A673 (cell line): ENCODE measurements at regions not wholly inside any gene's neighbourhood (a gene's known extent, or its start where the extent isn't known, plus 50 kb on each side); places are given as distances from the start of the nearest gene placed in this dataset.

Experiments used
- BruUV-seq: library from RNA; stranded (reverse); fragments of 400-500 nt; replicated peaks from 2 replicates; lab custom pipeline; 2021; lab: Mats Ljungman, UMichigan
- CTCF ChIA-PET: fragments of 300-600 bp; sonication (Branson Sonifier 250); formaldehyde crosslinking; loops from one replicate; lab custom pipeline; 2022; ENCODE audit warnings: antibody characterized with exemption; lab: Charles Lee
- POLR2A ChIA-PET: fragments of 300-600 bp; sonication (Branson Sonifier 250); formaldehyde crosslinking; loops from one replicate; lab custom pipeline; 2022; ENCODE audit warnings: antibody characterized with exemption; ENCODE audit not compliant: low non-redundant PET; lab: Charles Lee
- DNase-seq: peaks from one replicate; pipeline ENCODE4 v3.0.0-alpha.2; 2015; ENCODE audit warnings: low spot score
- H3K27ac ChIP-seq: fragments of 200-600 bp; sonication (generic); 2 replicates; pipeline ENCODE4 v1.5.1; 2016; ENCODE audit warnings: mixed run types, low read depth, mild to moderate bottlenecking, mixed read lengths, antibody characterized with exemption, low read length; ENCODE audit not compliant: poor library complexity, severe bottlenecking
- H3K27me3 ChIP-seq: fragments of 200-600 bp; sonication (generic); replicated peaks from 2 replicates; pipeline ENCODE4 v1.6.1; 2017; ENCODE audit warnings: mixed run types, low read depth, mild to moderate bottlenecking, mixed read lengths, antibody characterized with exemption, low read length; ENCODE audit not compliant: insufficient read depth, poor library complexity
- H3K36me3 ChIP-seq: fragments of 200-600 bp; sonication (generic); 2 replicates; pipeline ENCODE4 v1.6.1; 2016; ENCODE audit warnings: mixed run types, mild to moderate bottlenecking, mixed read lengths, antibody characterized with exemption, low read length; ENCODE audit not compliant: insufficient read depth, poor library complexity, severe bottlenecking
- H3K4me1 ChIP-seq: fragments of 200-600 bp; sonication (generic); 2 replicates; pipeline ENCODE4 v1.6.1; 2017; ENCODE audit warnings: mixed run types, mild to moderate bottlenecking, mixed read lengths, antibody characterized with exemption, low read length; ENCODE audit not compliant: insufficient read depth, poor library complexity, severe bottlenecking
- H3K4me3 ChIP-seq: fragments of 200-600 bp; sonication (generic); 2 replicates; pipeline ENCODE4 v1.5.1; 2016; ENCODE audit warnings: low read depth, mixed run types, mild to moderate bottlenecking, mixed read lengths, low read length; ENCODE audit not compliant: poor library complexity, severe bottlenecking
- H3K9me3 ChIP-seq: fragments of 200-600 bp; sonication (generic); 2 replicates; pipeline ENCODE4 v1.6.1; 2016; ENCODE audit warnings: mixed run types, low read depth, mild to moderate bottlenecking, mixed read lengths, antibody characterized with exemption, low read length; ENCODE audit not compliant: poor library complexity, severe bottlenecking
- EZH2 ChIP-seq: fragments of 200-600 bp; sonication (generic); IDR thresholded peaks from 2 replicates; pipeline ENCODE4 v1.6.1; 2017; ENCODE audit warnings: borderline replicate concordance, low read depth, mild to moderate bottlenecking, mixed read lengths, antibody characterized with exemption, low read length; ENCODE audit not compliant: poor library complexity, severe bottlenecking
- intact Hi-C: fragments of 100-400 bp; cut with micrococcal nuclease; formaldehyde crosslinking; loops from one replicate; pipeline ENCODE4 v1.10.0; 2022; ENCODE audit not compliant: unreplicated experiment
- TF ChIP-seq, protein P1 (sequence below): fragments of 300-800, 200-600 bp; sonication (generic); conservative IDR thresholded peaks from 2 replicates; pipeline ENCODE4 v1.5.1; 2017; ENCODE audit warnings: low read depth, mild to moderate bottlenecking, antibody characterized with exemption, low read length, moderate library complexity, mixed read lengths

DNA sequence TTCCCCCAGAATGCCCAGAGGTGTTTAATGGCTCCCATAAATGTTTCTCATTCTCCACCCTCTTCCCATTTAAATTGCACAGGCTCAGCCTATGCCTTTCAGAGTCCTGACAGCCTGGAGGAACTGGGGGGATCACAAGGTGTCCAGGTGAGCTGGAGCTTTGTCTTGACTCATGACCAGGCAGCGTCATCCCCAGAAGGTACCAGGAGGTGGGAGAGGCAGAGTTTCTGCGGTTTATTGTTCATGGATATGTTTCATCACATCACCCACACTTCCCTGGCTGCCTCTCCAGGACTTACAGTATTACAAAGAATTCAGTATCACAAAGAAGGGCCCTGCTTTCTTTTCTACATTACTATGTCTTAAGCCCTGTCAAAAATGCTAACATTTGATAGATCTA, 103.2 kb upstream of the GALNT18 start:
- Histone ChIP-seq H3K4me1 (no peaks in the 10 kb centered on the region), H3K9me3 (no peaks in the 10 kb centered on the region), H3K27ac (no peak overlapping the region), H3K36me3 (no peaks in the 10 kb centered on the region), H3K27me3 (peaks cover 4% of the 10 kb centered on the region), H3K4me3 (no peak overlapping the region)
- ChIA-PET CTCF (no interaction called here), POLR2A (no interaction called here)
- DNase-seq = no peak
- TF ChIP-seq, protein P1, sequence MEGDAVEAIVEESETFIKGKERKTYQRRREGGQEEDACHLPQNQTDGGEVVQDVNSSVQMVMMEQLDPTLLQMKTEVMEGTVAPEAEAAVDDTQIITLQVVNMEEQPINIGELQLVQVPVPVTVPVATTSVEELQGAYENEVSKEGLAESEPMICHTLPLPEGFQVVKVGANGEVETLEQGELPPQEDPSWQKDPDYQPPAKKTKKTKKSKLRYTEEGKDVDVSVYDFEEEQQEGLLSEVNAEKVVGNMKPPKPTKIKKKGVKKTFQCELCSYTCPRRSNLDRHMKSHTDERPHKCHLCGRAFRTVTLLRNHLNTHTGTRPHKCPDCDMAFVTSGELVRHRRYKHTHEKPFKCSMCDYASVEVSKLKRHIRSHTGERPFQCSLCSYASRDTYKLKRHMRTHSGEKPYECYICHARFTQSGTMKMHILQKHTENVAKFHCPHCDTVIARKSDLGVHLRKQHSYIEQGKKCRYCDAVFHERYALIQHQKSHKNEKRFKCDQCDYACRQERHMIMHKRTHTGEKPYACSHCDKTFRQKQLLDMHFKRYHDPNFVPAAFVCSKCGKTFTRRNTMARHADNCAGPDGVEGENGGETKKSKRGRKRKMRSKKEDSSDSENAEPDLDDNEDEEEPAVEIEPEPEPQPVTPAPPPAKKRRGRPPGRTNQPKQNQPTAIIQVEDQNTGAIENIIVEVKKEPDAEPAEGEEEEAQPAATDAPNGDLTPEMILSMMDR = no peak
- no peak for TF ChIP-seq EZH2
- BruUV-seq = no TSS peak
- intact Hi-C loops = no loop called here

DNA sequence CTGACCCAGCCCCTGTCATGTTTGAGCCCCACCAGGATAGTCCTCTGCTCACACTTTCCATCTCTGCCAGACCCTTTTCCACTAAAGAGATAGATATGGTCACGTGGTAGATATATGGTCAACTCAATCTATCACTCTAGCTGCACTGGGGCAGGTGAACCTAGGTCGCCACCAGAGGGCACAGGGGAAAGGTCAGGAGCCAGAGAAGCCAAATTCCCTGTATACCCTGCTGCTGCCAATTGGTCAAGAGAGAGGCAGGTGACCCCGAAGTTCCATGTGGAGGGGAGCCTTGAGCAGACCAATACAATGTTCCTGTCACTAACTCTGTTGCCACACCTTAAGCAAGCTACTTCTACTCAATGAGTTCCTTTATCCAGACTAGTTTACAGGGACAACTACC, 101.1 kb upstream of the GALNT18 start:
- CTCF ChIA-PET = no interaction called here
- no peak overlapping the region for H3K4me3 ChIP-seq
- BruUV-seq = no TSS peak
- H3K36me3 ChIP-seq = no peaks in the 10 kb centered on the region
- no peaks in the 10 kb centered on the region for H3K9me3 ChIP-seq
- DNase-seq = no peak
- no peak overlapping the region for H3K27ac ChIP-seq
- no peak for TF ChIP-seq EZH2
- TF ChIP-seq, protein P1 = no peak
- H3K27me3 ChIP-seq = peaks cover 4% of the 10 kb centered on the region
- POLR2A ChIA-PET = no interaction called here
- intact Hi-C loops = no loop called here
- no peaks in the 10 kb centered on the region for H3K4me1 ChIP-seq

DNA sequence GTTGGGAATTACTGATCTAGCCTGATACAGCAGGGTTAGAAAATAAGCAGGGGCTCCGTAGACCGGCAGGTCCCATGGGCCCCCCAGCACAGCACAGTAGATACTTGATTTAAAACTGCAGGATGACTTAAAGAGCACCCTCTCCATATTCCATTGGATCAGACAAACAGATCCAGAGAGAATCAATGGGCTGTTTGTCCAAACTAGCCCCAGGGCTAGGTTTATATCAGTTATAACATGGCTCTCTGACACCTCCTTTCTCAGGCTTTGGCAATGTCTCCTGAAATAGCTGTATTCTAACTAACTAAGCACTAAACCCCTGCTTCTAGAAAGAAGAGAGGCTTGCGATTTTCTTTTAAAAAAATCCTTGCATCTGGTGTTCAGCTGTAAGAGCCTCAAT, 100.4 kb upstream of the GALNT18 start:
- intact Hi-C loops = no loop called here
- CTCF ChIA-PET = no interaction called here
- POLR2A ChIA-PET = no interaction called here
- no peak for DNase-seq
- no peak for TF ChIP-seq EZH2
- TF ChIP-seq, protein P1 = no peak
- no TSS peak for BruUV-seq
- H3K4me1 ChIP-seq = no peaks in the 10 kb centered on the region
- H3K9me3 ChIP-seq = no peaks in the 10 kb centered on the region
- H3K27me3 ChIP-seq = peaks cover 4% of the 10 kb centered on the region
- H3K36me3 ChIP-seq = no peaks in the 10 kb centered on the region
- no peak overlapping the region for H3K4me3 ChIP-seq
- no peak overlapping the region for H3K27ac ChIP-seq
